ENCODE measurements at regions not wholly inside any gene's neighbourhood (a gene's known extent, or its start where the extent isn't known, plus 50 kb on each side); places are given as distances from the start of the nearest gene placed in this dataset.

GRCh38 chr4:52510939-52511565 lies 148.0 kb downstream of the USP46 start:
- TF ChIP-seq RAD21 (conservative IDR thresholded peaks at IDR 0.05 in 1 of 2, IDR thresholded peaks at IDR 0.05 in 1 of 2) (no peak), POLR2A (IDR thresholded peaks at IDR 0.05; ENCODE audit: low read length) (no peak)
- TF ChIP-seq, protein P1, sequence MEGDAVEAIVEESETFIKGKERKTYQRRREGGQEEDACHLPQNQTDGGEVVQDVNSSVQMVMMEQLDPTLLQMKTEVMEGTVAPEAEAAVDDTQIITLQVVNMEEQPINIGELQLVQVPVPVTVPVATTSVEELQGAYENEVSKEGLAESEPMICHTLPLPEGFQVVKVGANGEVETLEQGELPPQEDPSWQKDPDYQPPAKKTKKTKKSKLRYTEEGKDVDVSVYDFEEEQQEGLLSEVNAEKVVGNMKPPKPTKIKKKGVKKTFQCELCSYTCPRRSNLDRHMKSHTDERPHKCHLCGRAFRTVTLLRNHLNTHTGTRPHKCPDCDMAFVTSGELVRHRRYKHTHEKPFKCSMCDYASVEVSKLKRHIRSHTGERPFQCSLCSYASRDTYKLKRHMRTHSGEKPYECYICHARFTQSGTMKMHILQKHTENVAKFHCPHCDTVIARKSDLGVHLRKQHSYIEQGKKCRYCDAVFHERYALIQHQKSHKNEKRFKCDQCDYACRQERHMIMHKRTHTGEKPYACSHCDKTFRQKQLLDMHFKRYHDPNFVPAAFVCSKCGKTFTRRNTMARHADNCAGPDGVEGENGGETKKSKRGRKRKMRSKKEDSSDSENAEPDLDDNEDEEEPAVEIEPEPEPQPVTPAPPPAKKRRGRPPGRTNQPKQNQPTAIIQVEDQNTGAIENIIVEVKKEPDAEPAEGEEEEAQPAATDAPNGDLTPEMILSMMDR (IDR thresholded peaks at IDR 0.05), result no peak
